ENCODE measurements at regions not wholly inside any gene's neighbourhood (a gene's known extent, or its start where the extent isn't known, plus 50 kb on each side); places are given as distances from the start of the nearest gene placed in this dataset.
"Not testable (repeated sequence)": the region's sequence is repeated elsewhere in the genome, so short reads cannot be mapped to it uniquely, and the experiment has no call there.

DNA sequence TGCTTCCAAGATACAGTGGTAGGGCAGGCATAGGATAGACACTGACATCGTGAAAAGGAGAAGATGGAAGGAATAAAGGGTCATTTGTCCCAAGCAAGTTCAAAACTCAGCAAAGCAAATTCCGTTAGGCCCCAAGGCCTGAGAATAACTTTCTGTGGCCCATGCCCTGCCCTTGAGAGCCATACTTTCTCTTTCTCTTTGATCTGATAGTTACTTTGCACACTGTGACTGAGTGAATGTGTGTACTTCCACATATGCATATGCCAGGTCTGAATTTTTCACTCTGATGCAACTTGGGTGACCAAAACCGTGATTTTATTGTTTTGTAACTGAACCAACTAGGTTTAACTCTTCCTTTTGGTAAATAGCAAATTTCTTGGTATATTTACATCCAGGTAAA is 371.5 kb downstream of the RAB38 start (continued):
- no peak for TF ChIP-seq SIN3A (conservative IDR thresholded peaks at IDR 0.05 in 1 of 2, IDR thresholded peaks at IDR 0.05 in 1 of 2; ENCODE audit: low read depth in 1 of 2, low read length in 2 of 2)
- no peak for TF ChIP-seq EZH2 (IDR thresholded peaks at IDR 0.05; ENCODE audit: low read depth, low read length, severe bottlenecking)
- TF ChIP-seq GTF2F1 (IDR thresholded peaks at IDR 0.05; ENCODE audit: borderline replicate concordance, low read depth, low read length) = no peak

DNA sequence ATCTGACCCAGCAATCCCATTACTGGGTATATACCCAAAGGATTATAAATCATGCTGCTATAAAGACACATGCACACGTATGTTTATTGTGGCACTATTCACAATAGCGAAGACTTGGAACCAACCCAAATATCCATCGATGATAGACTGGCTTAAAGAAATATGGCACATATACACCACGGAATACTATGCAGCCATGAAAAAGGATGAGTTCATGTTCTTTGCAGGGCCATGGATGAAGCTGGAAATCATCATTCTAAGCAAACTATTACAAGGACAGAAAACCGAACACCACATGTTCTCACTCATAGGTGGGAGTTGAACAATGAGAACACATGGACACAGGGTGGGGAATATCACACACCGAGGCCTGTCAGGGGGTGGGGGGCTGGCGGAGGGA is 390.4 kb downstream of the RAB38 start:
- H2AK5ac ChIP-seq (ENCODE audit: low read depth, low read length); H4K5ac ChIP-seq (ENCODE audit: insufficient read length, low read depth, low read length); H3K23ac ChIP-seq (ENCODE audit: insufficient read length); H2BK15ac ChIP-seq (ENCODE audit: low read length); H2BK120ac ChIP-seq (replicated peaks; ENCODE audit: low read depth, low read length); H4K91ac ChIP-seq (replicated peaks; ENCODE audit: insufficient read length, low read length); H3K27me3 ChIP-seq (replicated peaks in 1 of 4; ENCODE audit: control insufficient read depth in 3 of 4, extremely low read depth in 1 of 4, insufficient read depth in 3 of 4, low read length in 3 of 4); H2BK12ac ChIP-seq (ENCODE audit: low read depth, low read length); H3K79me1 ChIP-seq (ENCODE audit: low read depth, low read length); H3K9ac ChIP-seq (replicated peaks in 1 of 4; ENCODE audit: extremely low read depth in 1 of 4, low read depth in 3 of 4, low read length in 3 of 4); H3K9me3 ChIP-seq (ENCODE audit: insufficient read depth in 2 of 2, low read depth in 1 of 2, low read length in 1 of 2); H2AFZ ChIP-seq (ENCODE audit: low read length); POLR2A ChIA-PET (ENCODE audit: partially characterized antibody); H3K18ac ChIP-seq (ENCODE audit: extremely low read depth, low read length); H3K4me1 ChIP-seq (replicated peaks in 1 of 4; ENCODE audit: control insufficient read depth in 3 of 4, insufficient read depth in 4 of 4, low read length in 3 of 4); H2BK5ac ChIP-seq (ENCODE audit: low read depth, low read length); H3K4ac ChIP-seq (replicated peaks; ENCODE audit: insufficient read length, low read depth, low read length); H3K36me3 ChIP-seq (ENCODE audit: control insufficient read depth in 2 of 4, insufficient read depth in 4 of 4, low read length in 3 of 4); H2BK20ac ChIP-seq (ENCODE audit: low read length); H3K23me2 ChIP-seq (ENCODE audit: low read depth, low read length); H3K56ac ChIP-seq (replicated peaks; ENCODE audit: insufficient read length, low read depth, low read length); H3K14ac ChIP-seq (ENCODE audit: insufficient read length); H3K4me2 ChIP-seq (ENCODE audit: insufficient read depth in 1 of 2, low read depth in 2 of 2, low read length in 2 of 2); CTCF ChIA-PET (ENCODE audit: partially characterized antibody); H4K20me1 ChIP-seq (replicated peaks in 1 of 2; ENCODE audit: control insufficient read depth in 1 of 2, insufficient read depth in 2 of 2, low read length in 2 of 2); FAIRE-seq; H3K27ac ChIP-seq (ENCODE audit: low read depth, low read length); H3K79me2 ChIP-seq (ENCODE audit: control insufficient read depth in 1 of 2, insufficient read depth in 2 of 2, low read length in 2 of 2); H3K4me3 ChIP-seq (ENCODE audit: extremely low read depth in 1 of 4, insufficient read depth in 2 of 4, low read depth in 3 of 4, low read length in 4 of 4); H4K8ac ChIP-seq (ENCODE audit: extremely low read depth, insufficient read depth, low read length); DNase-seq (ENCODE audit: low read depth in 1 of 2, low spot score in 2 of 2): not testable (repeated sequence)
- WGBS, 2 experiments (ENCODE audit: extremely low coverage in 1 of 2, insufficient coverage in 1 of 2, insufficient read length in 1 of 2, insufficient replicate concordance in 2 of 2, low coverage in 1 of 2, low lambda C conversion rate in 2 of 2, missing lambda C conversion rate in 1 of 2) = 97% methylated on average over 7 of the region's 7 CpGs; no CpG with 5 or more reads in 1 of the 2 experiments
